ENCODE measurements at regions not wholly inside any gene's neighbourhood (a gene's known extent, or its start where the extent isn't known, plus 50 kb on each side); places are given as distances from the start of the nearest gene placed in this dataset.
"Not testable (repeated sequence)": the region's sequence is repeated elsewhere in the genome, so short reads cannot be mapped to it uniquely, and the experiment has no call there.

DNA sequence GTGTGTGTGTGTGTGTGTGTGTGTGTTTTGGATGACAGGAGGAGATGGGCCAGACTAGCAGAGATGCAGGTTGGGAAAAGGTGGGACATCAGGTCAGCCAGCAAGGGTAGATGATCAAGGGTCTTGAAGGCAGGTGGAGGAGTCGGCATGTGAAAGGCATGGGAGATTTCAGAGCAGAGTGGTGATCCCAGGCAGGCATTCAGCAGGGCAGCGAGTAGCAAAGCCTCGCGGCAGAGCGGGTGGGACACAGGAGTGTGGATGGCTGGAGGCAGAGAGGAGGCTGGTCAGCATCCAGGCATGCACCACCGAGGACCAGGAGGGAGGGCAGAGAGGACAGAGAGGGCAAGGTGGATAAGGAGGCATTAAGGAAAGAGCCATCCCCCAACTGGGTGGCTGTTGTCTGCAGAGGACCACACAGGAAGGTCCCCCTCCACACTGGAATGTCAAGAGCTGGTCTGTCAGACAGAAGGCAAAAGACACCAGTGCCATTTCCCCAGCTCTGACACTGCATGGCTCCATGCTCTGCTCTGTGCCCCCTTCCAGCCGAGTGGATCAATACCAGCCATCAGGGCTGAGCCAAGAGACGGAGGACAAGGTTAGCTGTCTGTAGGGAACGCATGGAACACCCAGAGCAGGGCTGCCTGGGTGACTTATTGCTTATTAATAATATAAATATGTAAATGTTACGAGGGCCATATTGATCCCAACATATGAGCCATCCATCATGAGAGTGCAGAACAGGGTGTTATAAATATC is 74.8 kb upstream of the RPL38 start:
- peaks cover 3% of the 10 kb centered on the region for H3K9me3 Mint-ChIP-seq
- H3K27ac Mint-ChIP-seq = no peak overlapping the region
- H3K27me3 Mint-ChIP-seq (ENCODE audit: low read depth) = peaks cover 30% of the 10 kb centered on the region
- H3K4me1 Mint-ChIP-seq = peaks cover 4% of the 10 kb centered on the region
- H3K36me3 Mint-ChIP-seq = no peaks in the 10 kb centered on the region
- TF ChIP-seq, protein P1, sequence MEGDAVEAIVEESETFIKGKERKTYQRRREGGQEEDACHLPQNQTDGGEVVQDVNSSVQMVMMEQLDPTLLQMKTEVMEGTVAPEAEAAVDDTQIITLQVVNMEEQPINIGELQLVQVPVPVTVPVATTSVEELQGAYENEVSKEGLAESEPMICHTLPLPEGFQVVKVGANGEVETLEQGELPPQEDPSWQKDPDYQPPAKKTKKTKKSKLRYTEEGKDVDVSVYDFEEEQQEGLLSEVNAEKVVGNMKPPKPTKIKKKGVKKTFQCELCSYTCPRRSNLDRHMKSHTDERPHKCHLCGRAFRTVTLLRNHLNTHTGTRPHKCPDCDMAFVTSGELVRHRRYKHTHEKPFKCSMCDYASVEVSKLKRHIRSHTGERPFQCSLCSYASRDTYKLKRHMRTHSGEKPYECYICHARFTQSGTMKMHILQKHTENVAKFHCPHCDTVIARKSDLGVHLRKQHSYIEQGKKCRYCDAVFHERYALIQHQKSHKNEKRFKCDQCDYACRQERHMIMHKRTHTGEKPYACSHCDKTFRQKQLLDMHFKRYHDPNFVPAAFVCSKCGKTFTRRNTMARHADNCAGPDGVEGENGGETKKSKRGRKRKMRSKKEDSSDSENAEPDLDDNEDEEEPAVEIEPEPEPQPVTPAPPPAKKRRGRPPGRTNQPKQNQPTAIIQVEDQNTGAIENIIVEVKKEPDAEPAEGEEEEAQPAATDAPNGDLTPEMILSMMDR (IDR thresholded peaks at IDR 0.05; ENCODE audit: unreplicated experiment) = no peak
- no peak for DNase-seq (ENCODE audit: low spot score in 2 of 2, unreplicated experiment in 2 of 2)
- no peak overlapping the region for H3K4me3 Mint-ChIP-seq

DNA sequence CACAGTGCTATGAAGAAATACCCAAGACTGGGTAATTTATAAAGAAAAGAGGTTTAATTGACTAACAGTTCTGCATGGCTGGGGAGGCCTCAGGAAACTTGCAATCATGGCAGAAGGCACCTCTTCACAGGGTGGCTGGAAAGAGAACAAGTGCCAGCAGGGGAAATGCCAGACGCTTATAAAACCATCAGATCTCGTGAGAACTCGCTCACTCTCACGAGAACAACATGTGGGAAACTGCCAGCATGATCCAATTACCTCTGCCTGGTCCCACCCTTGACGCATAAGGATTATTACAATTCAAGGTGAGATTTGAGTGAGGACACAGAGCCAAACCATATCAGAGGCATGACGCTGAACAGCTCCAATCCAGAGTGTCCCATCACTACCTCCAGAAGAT is 73.7 kb upstream of the RPL38 start:
- H3K27ac Mint-ChIP-seq = not testable (repeated sequence)

DNA sequence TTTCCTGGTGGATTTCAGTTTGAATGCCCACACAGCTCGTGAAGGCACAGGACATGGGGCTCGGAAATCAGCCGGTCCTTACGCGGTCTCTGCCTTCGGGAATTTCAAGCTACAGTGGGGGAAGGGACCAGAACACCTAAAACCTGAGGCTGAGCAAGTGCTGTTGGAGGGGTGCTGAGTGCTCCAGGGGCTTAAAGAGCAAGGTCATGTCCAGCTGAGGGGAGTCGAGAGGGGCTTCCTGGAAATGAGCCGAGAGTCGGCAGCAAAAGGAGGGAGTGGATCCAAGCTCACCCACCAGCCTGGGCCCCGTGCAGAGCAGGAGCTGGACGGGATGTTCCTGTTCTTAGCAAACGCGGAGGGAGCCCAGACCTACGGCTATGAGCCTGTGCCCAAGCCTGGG is 73.2 kb upstream of the RPL38 start:
- TF ChIP-seq, protein P1 (IDR thresholded peaks at IDR 0.05; ENCODE audit: unreplicated experiment) = no peak
- Mint-ChIP-seq H3K9me3 (peaks cover 3% of the 10 kb centered on the region), H3K4me1 (no peaks in the 10 kb centered on the region), H3K4me3 (no peak overlapping the region), H3K27ac (no peak overlapping the region), H3K36me3 (no peaks in the 10 kb centered on the region), H3K27me3 (ENCODE audit: low read depth) (peaks cover 34% of the 10 kb centered on the region)
- DNase-seq (ENCODE audit: low spot score in 2 of 2, unreplicated experiment in 2 of 2) = no peak

More for the DNA sequence above, 73.7 kb upstream of the RPL38 start:
- H3K9me3 Mint-ChIP-seq; H3K4me3 Mint-ChIP-seq; DNase-seq (ENCODE audit: low spot score in 2 of 2, unreplicated experiment in 2 of 2); H3K36me3 Mint-ChIP-seq; H3K4me1 Mint-ChIP-seq: not testable (repeated sequence)
- peaks cover 34% of the 10 kb centered on the region for H3K27me3 Mint-ChIP-seq (ENCODE audit: low read depth)

DNA sequence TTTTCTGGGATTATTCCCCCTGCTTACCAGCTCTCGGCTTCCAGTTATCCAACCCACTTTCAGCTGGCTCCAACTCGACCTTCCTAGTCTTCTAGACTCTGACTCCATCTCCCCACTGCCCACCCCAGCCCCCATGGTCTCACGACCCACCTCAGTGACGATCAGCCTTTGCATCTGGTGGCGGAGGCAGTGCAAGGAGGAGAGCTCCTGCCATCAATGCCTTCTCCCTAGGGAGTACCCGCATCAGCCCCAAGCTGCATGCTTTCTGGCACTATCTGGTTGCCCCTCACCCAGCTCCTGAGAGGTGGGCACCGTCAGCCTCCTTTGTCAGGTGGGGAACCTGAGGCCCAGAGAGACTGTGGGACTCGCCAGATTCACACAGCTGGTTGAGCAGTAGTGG is 72.6 kb upstream of the RPL38 start:
- H3K27ac Mint-ChIP-seq = no peak overlapping the region
- H3K4me1 Mint-ChIP-seq = no peaks in the 10 kb centered on the region
- H3K27me3 Mint-ChIP-seq (ENCODE audit: low read depth) = peaks cover 37% of the 10 kb centered on the region
- peaks cover 3% of the 10 kb centered on the region for H3K9me3 Mint-ChIP-seq
- TF ChIP-seq, protein P1 (IDR thresholded peaks at IDR 0.05; ENCODE audit: unreplicated experiment) = no peak
- no peak for DNase-seq (ENCODE audit: low spot score in 2 of 2, unreplicated experiment in 2 of 2)
- no peak overlapping the region for H3K4me3 Mint-ChIP-seq
- H3K36me3 Mint-ChIP-seq = no peaks in the 10 kb centered on the region

DNA sequence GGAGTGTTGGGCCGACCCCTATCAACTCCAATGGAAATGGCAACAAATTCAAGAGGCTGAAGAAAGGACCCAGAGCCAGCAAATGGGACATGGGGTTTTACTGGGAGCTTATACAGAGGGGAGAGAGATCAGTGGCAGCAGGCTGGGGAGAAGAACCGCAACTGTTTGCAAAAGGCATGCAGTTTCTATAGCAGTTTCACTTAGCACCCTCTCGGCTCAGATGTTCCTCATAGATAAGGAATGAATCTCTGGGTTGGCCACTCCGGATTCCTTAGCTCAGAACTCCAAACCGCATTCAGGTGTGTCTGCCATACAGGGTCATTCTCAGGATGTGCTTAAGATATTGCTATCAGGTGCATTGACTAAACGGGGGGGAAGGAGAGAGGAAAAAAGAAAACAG is 71.1 kb upstream of the RPL38 start:
- Mint-ChIP-seq H3K9me3 (peaks cover 3% of the 10 kb centered on the region), H3K27ac (no peak overlapping the region)

DNA sequence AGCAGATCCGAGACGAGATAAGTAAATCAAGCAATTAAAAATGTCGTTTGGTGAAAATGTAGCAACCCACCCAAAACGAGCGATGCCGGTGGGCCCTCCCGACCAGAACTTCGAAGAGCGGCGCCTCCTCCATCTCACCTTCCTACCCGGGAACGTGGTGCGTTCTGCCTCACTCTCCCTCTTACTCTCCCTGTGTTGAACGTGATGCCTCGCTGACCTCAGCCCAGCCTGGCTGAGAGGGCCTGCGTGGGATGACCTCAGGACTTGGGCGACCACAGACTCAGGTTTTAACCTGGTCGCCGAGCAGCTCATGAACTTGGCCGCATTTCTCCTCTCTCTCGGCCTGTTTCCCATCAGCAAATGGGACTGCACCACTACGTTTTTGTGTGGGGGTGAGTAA is 69.7 kb upstream of the RPL38 start:
- Mint-ChIP-seq H3K27me3 (ENCODE audit: low read depth) (peaks cover 45% of the 10 kb centered on the region), H3K9me3 (peaks cover 4% of the 10 kb centered on the region), H3K36me3 (no peaks in the 10 kb centered on the region), H3K4me1 (no peaks in the 10 kb centered on the region), H3K4me3 (no peak overlapping the region), H3K27ac (no peak overlapping the region)
- no peak for DNase-seq (ENCODE audit: low spot score in 2 of 2, unreplicated experiment in 2 of 2)
- TF ChIP-seq, protein P1 (IDR thresholded peaks at IDR 0.05; ENCODE audit: unreplicated experiment) = no peak

More for the DNA sequence above, 71.1 kb upstream of the RPL38 start:
- no peak for DNase-seq (ENCODE audit: low spot score in 2 of 2, unreplicated experiment in 2 of 2)
- TF ChIP-seq, protein P1 (IDR thresholded peaks at IDR 0.05; ENCODE audit: unreplicated experiment) = no peak
- H3K36me3 Mint-ChIP-seq = no peaks in the 10 kb centered on the region
- H3K4me3 Mint-ChIP-seq = no peak overlapping the region
- H3K4me1 Mint-ChIP-seq = no peaks in the 10 kb centered on the region
- peaks cover 48% of the 10 kb centered on the region for H3K27me3 Mint-ChIP-seq (ENCODE audit: low read depth)

DNA sequence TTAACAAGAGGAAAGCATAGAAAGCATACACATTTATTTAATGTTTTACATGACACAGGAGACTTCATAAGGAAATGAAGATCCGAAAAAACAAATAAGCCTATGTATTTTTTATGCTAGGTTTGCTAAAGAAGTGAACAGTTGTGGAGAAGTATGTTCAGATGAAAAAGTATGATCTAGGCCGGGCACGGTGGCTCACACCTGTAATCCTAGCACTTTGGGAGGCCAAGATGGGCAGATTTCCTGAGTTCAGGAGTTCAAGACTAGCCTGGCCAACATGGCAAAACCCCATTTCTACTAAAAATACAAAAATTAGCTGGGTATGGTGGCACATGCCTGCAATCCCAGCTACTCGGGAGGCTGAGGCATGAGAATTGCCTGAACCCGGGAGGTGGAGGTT is 69.2 kb upstream of the RPL38 start:
- H3K9me3 Mint-ChIP-seq; H3K4me3 Mint-ChIP-seq; H3K27ac Mint-ChIP-seq; DNase-seq (ENCODE audit: low spot score in 2 of 2, unreplicated experiment in 2 of 2); H3K4me1 Mint-ChIP-seq; H3K36me3 Mint-ChIP-seq: not testable (repeated sequence)
- peaks cover 44% of the 10 kb centered on the region for H3K27me3 Mint-ChIP-seq (ENCODE audit: low read depth)
